HepG2 (cell line): ENCODE measurements at regions not wholly inside any gene's neighbourhood (a gene's known extent, or its start where the extent isn't known, plus 50 kb on each side); places are given as distances from the start of the nearest gene placed in this dataset.

Experiments
- small RNA-seq, 3 experiments: library from RNA; depleted of rRNA; stranded (forward); fragments of <200 nt; gene quantifications; one replicate each; pipeline ENCODE3, GENCODE V24; 2012; ENCODE audit warnings: low read depth in 2 of 3, low replicate concordance in 1 of 3; ENCODE audit not compliant: insufficient read length in 3 of 3, insufficient read depth in 2 of 3

Small RNA genes in the stretch of these regions (small RNA-seq; reads per million reads assigned to genes)
- 0 reads per million in 3 experiments for gene CICP10
- gene SEPT14P2, result 0 reads per million in 3 experiments
